GM12878 (cell line): ENCODE measurements at regions not wholly inside any gene's neighbourhood (a gene's known extent, or its start where the extent isn't known, plus 50 kb on each side); places are given as distances from the start of the nearest gene placed in this dataset.

ENCODE experiments used
- ATAC-seq: fragments of 200-7000 bp; cut with Tn5 transposase; 3 replicates; pipeline ENCODE4 v1.9.1; 2020; ENCODE audit warnings: mild to moderate bottlenecking, moderate library complexity
- BruUV-seq: library from RNA; stranded (reverse); fragments of 400-500 nt; replicated peaks from 2 replicates; lab custom pipeline; 2021; lab: Mats Ljungman, UMichigan
- CTCF ChIA-PET: fragments of 300-600 bp; sonication (Branson Sonifier 250); formaldehyde crosslinking; extraction: SDS; loops from one replicate; lab custom pipeline; 2021; ENCODE audit warnings: inconsistent platforms; lab: Yijun Ruan, JAX
- POLR2A ChIA-PET: fragments of 350-600 bp; formaldehyde crosslinking; extraction: SDS; loops from one replicate; lab custom pipeline; 2021; ENCODE audit warnings: inconsistent platforms; lab: Charles Lee
- RAD21 ChIA-PET: fragments of 300-600 bp; sonication (Branson Sonifier 250); formaldehyde crosslinking; loops from one replicate; lab custom pipeline; 2023; ENCODE audit warnings: antibody characterized with exemption; ENCODE audit not compliant: unreplicated experiment; lab: Charles Lee
- SMC1A ChIA-PET: fragments of 300-600 bp; sonication (Branson Sonifier 250); formaldehyde crosslinking; loops from one replicate; lab custom pipeline; 2023; ENCODE audit not compliant: unreplicated experiment, uncharacterized antibody; lab: Charles Lee
- DNase-seq: peaks from one replicate; pipeline ENCODE4 v3.0.0-alpha.2; 2011; ENCODE audit warnings: low read depth, low spot score
- FAIRE-seq: peaks from 3 replicates; lab custom pipeline; 2011; peaks lifted over from hg19 to GRCh38; lab: Jason Lieb, UNC
- H2AFZ ChIP-seq: 2 replicates; pipeline ENCODE4 v1.6.0; 2011; ENCODE audit warnings: low read depth, low read length, control low read depth; ENCODE audit not compliant: control insufficient read depth
- H3K27ac ChIP-seq: 2 replicates; pipeline ENCODE4 v1.5.1; 2011; ENCODE audit warnings: control low read depth; ENCODE audit not compliant: control insufficient read depth, insufficient read depth
- H3K27me3 ChIP-seq, 2 experiments: replicated peaks in 1 of 2; 2 replicates each; pipeline versions ENCODE4 v1.6.0 to v1.6.1; 2011; ENCODE audit warnings: low read length in 1 of 2; ENCODE audit not compliant: control insufficient read depth in 2 of 2, insufficient read depth in 2 of 2
- H3K36me3 ChIP-seq, 2 experiments: 2 replicates each; pipeline ENCODE4 v1.5.1; 2011; ENCODE audit warnings: low read length in 1 of 2; ENCODE audit not compliant: control insufficient read depth in 2 of 2, insufficient read depth in 2 of 2
- H3K4me1 ChIP-seq: 2 replicates; pipeline ENCODE4 v1.6.1; 2011; ENCODE audit warnings: mild to moderate bottlenecking, low read length, moderate library complexity, mixed read lengths; ENCODE audit not compliant: control insufficient read depth, insufficient read depth
- H3K4me2 ChIP-seq: 2 replicates; pipeline ENCODE4 v1.6.0; 2011; ENCODE audit warnings: control low read depth; ENCODE audit not compliant: control insufficient read depth, insufficient read depth
- H3K4me3 ChIP-seq: fragments of 200-600 bp; sonication (generic); 2 replicates; pipeline ENCODE4 v1.5.1; 2016
- H3K79me2 ChIP-seq: 2 replicates; pipeline ENCODE4 v1.6.0; 2011; ENCODE audit warnings: low read length; ENCODE audit not compliant: control insufficient read depth, insufficient read depth
- H3K9ac ChIP-seq: 2 replicates; pipeline ENCODE4 v1.8.0; 2011; ENCODE audit warnings: low read length, control low read depth, mixed read lengths; ENCODE audit not compliant: control insufficient read depth, insufficient read depth
- H3K9me3 ChIP-seq: replicated peaks from 3 replicates; pipeline ENCODE4 v1.5.1; 2011; ENCODE audit warnings: mild to moderate bottlenecking, low read length; ENCODE audit not compliant: control insufficient read depth, insufficient read depth
- H4K20me1 ChIP-seq: 2 replicates; pipeline ENCODE4 v1.6.0; 2011; ENCODE audit not compliant: control insufficient read depth, insufficient read depth
- EED ChIP-seq: sonication (generic); IDR thresholded peaks from 2 replicates; pipeline ENCODE4 v1.6.1; 2016; ENCODE audit warnings: antibody characterized with exemption, low read depth
- HCFC1 ChIP-seq: fragments of 150-350 bp; IDR thresholded peaks from 2 replicates; pipeline ENCODE4 v1.6.1; 2014; ENCODE audit warnings: low read length
- MEF2A ChIP-seq: IDR thresholded peaks from 2 replicates; pipeline ENCODE4 v1.6.1; 2011; ENCODE audit warnings: low read depth, mild to moderate bottlenecking, low read length, moderate library complexity; ENCODE audit not compliant: insufficient read depth
- MEF2B ChIP-seq: fragments of 450-650 bp; IDR thresholded peaks from 2 replicates; pipeline ENCODE4 v1.6.1; 2018; ENCODE audit warnings: mild to moderate bottlenecking, moderate library complexity; ENCODE audit not compliant: partially characterized antibody, poor library complexity, severe bottlenecking
- RFX5 ChIP-seq: IDR thresholded peaks from 2 replicates; pipeline ENCODE4 v1.6.1; 2011; ENCODE audit warnings: low read depth, low read length, improper control_type of control experiment
- SIN3A ChIP-seq: IDR thresholded peaks from 2 replicates; pipeline ENCODE4 v1.6.1; 2012; ENCODE audit warnings: low read depth, low read length, improper control_type of control experiment
- SMAD1 ChIP-seq: fragments of 450-650 bp; IDR thresholded peaks from 2 replicates; pipeline ENCODE4 v1.6.1; 2018; ENCODE audit warnings: mild to moderate bottlenecking, low read depth; ENCODE audit not compliant: partially characterized antibody
- SMAD5 ChIP-seq: IDR thresholded peaks from 2 replicates; pipeline ENCODE4 v1.6.1; 2016; ENCODE audit warnings: antibody characterized with exemption, low read depth
- STAT3 ChIP-seq: IDR thresholded peaks from 2 replicates; pipeline ENCODE4 v1.6.1; 2011; ENCODE audit warnings: low read depth, low read length, improper control_type of control experiment
- TCF12 ChIP-seq: IDR thresholded peaks from 2 replicates; pipeline ENCODE4 v1.6.1; 2011; ENCODE audit warnings: low read depth, mild to moderate bottlenecking, low read length
- WGBS: methylation state at CpG from one replicate; pipeline ENCODE4 v1.1.6; 2016; ENCODE audit warnings: low lambda C conversion rate; ENCODE audit not compliant: insufficient replicate concordance, insufficient coverage; ENCODE audit errors: missing lambda C conversion rate; 5-methylcytosine and 5-hydroxymethylcytosine counted together
- in situ Hi-C: fragments of 300-500 bp; cut with MboI; formaldehyde crosslinking; loops from 9 replicates; pipeline ENCODE4 v1.14.3; 2018; ENCODE audit warnings: mixed read lengths
- intact Hi-C: fragments of 100-400 bp; cut with micrococcal nuclease; formaldehyde crosslinking; loops from one replicate; pipeline ENCODE4 v1.14.2; 2022; ENCODE audit not compliant: unreplicated experiment
- TF ChIP-seq, protein P1 (sequence below): IDR thresholded peaks from 2 replicates; pipeline ENCODE4 v1.6.1; 2012; ENCODE audit warnings: low read length, inconsistent platforms
- TF ChIP-seq, protein P2 (sequence below): IDR thresholded peaks from 2 replicates; pipeline ENCODE4 v1.6.1; 2011; ENCODE audit warnings: low read depth, mild to moderate bottlenecking, low read length, moderate library complexity, borderline replicate concordance; ENCODE audit errors: extremely low read depth

DNA sequence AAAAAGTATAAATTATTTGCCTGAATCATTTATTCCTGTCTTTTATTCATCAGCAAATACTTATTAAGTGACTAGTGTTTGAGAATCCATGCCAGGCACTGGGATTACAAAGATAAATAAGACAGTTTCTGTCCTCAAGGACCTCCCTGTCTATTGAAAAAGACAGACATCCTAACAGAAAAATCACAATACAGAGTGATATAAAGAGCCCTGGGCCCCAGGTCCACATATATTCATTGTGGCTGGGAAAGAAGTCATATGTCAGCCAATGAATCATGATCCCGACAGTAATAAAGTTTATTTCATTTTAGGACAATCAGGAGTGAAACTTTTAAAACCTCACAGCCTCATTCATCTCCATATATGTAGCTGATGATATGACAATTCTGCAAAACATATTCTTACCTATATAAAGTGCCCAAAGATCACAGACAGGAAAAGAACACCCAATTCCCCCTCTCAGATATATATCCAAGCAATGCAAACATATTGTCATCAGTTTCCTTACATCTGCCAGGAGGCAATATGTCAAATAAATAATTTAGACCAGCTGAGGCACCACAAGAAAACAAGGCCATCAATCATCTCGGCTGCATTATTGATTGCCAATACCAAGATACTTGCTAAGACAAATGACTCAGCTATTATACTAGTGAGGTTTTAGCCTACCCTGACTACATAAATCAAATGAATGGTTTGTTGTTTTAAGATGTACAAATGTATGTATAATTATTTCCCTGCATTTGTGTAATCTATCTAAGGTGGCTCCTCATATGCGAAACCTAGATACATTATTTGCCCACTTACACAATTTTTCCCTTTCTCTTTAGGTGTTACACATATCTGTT is 590.9 kb upstream of the API5 start:
- FAIRE-seq (no peak), DNase-seq (no peak), ATAC-seq (no peak)
- no peaks in the 10 kb centered on the region for H3K27me3 ChIP-seq
- TF ChIP-seq, protein P1, sequence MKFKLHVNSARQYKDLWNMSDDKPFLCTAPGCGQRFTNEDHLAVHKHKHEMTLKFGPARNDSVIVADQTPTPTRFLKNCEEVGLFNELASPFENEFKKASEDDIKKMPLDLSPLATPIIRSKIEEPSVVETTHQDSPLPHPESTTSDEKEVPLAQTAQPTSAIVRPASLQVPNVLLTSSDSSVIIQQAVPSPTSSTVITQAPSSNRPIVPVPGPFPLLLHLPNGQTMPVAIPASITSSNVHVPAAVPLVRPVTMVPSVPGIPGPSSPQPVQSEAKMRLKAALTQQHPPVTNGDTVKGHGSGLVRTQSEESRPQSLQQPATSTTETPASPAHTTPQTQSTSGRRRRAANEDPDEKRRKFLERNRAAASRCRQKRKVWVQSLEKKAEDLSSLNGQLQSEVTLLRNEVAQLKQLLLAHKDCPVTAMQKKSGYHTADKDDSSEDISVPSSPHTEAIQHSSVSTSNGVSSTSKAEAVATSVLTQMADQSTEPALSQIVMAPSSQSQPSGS, result no peak
- TF ChIP-seq EED, result no peak
- TF ChIP-seq SMAD5, result no peak
- no peak for TF ChIP-seq TCF12
- TF ChIP-seq STAT3, result no peak
- TF ChIP-seq, protein P2, sequence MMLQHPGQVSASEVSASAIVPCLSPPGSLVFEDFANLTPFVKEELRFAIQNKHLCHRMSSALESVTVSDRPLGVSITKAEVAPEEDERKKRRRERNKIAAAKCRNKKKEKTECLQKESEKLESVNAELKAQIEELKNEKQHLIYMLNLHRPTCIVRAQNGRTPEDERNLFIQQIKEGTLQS, result no peak
- TF ChIP-seq MEF2A, result no peak
- no peak for TF ChIP-seq HCFC1
- no peak for TF ChIP-seq RFX5
- TF ChIP-seq SMAD1, result no peak
- TF ChIP-seq MEF2B, result no peak
- TF ChIP-seq SIN3A, result no peak
- POLR2A ChIA-PET, result no interaction called here
- no peaks in the 10 kb centered on the region for H3K4me1 ChIP-seq
- no peaks in the 10 kb centered on the region for H3K9me3 ChIP-seq
- H3K36me3 ChIP-seq, result no peaks in the 10 kb centered on the region
- BruUV-seq, result no TSS peak
- in situ Hi-C loops, result no loop called here
- WGBS, result 17% methylated on average over 3 of the region's 3 CpGs
- H3K27ac ChIP-seq, result no peak overlapping the region
- H3K79me2 ChIP-seq, result no peaks in the 10 kb centered on the region
- H2AFZ ChIP-seq, result no peak overlapping the region
- SMC1A ChIA-PET, result no interaction called here
- H4K20me1 ChIP-seq, result no peaks in the 10 kb centered on the region
- H3K4me3 ChIP-seq, result no peak overlapping the region
- RAD21 ChIA-PET, result interaction anchor here (0.7 kb wide), 1 partner anchor 14 kb away, joined by 3 read pairs; no protein-coding TSS in a partner anchor
- intact Hi-C loops, result no loop called here
- no peak overlapping the region for H3K4me2 ChIP-seq
- CTCF ChIA-PET, result no interaction called here
- no peak overlapping the region for H3K9ac ChIP-seq
